ENCODE measurements at regions not wholly inside any gene's neighbourhood (a gene's known extent, or its start where the extent isn't known, plus 50 kb on each side); places are given as distances from the start of the nearest gene placed in this dataset.
"Not testable (repeated sequence)": the region's sequence is repeated elsewhere in the genome, so short reads cannot be mapped to it uniquely, and the experiment has no call there.

DNA sequence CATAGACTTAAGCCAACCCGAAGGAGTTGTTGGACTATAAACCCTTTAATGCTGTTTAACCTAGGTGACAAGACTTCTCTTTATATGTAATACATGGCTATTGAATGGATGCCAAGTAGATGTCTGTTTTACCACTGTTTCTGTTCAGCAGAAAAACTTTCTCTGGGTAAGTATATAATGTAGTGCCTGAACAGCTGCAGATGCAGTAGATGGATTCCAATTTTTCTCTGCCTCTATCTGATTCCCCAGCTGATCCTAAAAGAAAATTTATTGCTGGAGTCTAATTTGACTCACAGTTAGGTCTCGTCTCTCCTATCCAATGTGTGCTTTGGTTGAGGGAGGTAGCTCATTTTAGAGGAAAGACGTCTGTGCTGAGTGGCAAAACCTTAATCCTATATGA is 256.5 kb upstream of the CBLB start:
- DNase-seq = no peak

DNA sequence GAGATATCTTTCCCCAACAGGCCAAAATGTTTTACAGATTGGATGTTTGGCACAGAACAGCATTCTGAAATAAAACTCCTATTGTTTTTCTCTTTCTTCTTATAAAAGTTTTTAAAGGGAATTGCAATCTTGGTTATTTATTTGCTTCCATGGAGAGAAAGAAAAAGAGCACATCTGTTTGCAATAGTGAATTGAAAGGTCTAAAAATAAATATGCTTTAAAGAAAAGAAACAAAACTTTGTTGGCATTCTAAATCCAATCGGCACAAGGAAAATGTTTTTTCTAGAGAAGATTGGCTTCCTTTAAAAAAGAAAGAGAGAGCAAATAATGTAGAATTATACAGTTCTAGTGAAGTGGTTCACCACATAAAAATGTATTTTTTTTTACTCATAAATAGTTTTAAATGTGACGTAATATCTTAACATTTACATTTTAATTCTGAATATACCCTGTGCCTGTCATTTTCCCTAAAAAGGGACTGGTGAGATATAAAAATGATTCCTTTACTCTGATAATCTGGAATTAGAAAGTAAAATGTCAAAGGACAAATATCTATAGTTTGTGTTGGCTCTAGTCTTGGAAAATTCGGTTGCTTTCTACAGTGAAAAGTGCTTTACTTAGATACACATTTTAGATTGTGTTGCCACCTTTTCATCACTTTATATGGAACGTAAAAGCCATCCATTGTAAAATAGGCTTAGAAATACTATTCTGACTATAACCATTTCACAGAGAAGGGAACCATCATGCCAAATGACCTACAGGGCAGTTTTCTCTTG is 257.4 kb upstream of the CBLB start:
- no peak for DNase-seq

DNA sequence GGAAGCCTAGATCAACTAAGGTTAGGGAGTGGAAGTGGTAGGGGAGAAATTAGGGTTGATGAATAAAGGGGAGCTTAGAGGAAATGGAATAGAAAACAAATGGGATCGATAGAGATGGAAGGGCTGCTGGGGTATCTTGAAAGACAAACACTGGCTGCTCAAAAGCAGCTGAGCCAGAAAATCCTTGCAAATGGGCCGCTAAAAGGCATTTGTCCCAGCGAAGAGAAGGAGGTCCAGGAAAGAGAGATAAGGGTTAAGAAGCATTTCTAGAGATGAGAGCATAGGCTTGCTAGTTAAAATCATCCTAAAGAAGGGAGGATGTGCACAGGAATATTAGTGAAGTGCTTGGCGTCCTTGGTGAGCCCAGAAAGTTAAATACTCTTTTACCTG is 258.0 kb upstream of the CBLB start:
- DNase-seq = no peak

DNA sequence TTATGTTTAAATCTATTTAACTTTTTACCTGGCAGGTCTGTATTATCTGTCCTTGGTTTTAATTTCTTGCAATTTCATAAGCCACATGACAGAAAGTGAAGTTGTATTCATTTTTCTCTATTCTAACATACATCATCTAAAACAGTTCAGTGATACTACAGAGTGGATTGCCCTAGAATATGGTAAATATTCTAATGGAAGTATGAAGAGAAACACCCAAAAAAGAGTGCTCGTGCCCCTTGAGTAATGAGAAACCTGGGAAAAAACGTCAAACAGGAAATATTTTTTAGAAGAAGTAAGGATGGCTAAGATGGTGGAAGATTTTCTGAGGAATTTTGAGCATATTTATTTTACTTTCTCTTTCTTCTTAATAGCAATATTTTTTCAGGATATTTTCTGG is 261.1 kb upstream of the CBLB start:
- no peak for DNase-seq

DNA sequence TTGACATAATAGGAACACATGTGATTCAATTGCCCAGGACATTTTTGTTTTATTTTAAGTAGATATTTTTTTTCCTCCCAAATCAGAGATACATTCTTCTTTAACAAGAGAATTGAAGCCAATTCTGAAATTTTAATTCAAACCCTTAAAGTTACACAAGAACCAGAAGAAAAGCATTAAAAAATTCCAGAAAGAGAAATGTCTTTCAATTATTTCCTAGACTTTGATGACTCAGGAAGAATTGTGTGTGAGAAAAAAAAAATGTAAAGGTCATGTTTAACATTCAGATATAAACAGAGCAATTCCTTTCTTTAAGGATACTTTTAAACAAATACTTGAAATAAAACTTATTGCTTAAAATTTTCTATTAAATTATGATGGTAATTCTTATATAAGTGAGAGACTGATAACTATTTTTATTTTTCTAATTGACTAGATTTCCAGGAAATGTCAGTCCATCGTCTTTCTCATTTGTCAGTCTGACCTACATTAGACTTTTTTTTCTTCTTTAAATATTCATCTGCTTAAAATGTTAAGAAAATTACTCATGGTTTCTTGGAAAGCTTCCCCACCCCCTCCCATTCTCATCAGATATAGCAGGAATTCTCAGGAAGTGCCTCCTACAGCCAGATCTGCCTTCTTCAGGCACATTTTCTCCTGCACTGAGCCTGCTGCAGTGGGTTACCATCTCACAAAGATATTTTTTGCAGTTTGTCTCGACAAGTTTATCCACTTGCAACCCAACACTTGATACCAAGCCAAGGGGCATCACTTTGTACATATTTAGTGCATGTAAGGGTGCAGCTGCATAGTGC is 261.8 kb upstream of the CBLB start:
- DNase-seq = no peak

DNA sequence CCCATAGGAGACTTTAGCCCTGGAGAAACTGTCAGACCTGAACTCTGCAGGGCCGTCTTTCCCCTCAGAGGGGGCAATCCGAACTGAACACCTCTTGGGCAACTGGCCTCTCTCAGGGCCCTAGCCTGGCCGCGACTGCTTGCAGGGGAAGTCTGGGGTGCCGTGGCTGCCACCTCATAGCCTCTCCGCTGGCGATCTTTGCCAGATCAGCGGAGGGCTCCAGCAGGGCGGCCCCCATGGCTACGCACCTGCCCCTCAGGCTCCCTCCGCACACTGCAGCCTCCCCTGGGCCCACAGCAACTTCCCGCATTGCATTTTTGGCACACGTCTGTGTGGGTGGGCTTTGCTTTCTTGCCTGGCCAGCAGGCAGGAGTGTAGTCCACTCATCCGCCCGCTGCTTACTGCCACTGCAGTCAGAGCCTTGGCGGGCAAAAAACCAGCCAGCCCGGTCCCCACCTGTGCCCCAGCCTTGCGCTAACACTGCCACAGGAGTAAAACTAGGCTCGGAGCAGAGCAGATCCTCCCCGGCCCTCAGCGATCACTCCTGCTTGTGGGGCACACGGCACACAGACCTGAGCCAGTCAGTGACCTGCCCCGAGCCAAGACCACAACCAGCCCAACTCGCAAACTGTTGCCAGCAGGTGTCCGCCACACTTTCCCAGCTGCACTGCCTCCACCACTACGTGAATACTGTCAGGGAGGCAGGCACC is 266.8 kb upstream of the CBLB start:
- no peak for DNase-seq

DNA sequence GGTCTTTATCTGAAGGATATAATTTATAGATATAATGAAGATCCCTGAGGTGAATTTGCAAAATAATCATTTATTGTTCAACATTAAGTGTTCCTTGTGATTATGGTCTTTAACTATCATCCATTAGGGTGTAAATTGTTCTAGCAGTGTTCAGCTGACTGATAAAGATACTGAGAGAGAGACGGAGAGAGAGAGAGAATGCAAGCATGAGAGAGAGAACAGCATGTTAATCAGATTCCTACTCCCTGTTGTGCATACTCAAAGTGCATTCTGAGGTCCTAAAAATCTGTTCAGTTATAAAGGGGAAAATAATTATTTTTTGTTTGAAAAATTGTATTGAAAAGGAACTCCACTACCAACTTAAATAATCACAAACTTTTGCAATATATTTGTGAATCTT is 271.0 kb upstream of the CBLB start:
- DNase-seq = no peak

DNA sequence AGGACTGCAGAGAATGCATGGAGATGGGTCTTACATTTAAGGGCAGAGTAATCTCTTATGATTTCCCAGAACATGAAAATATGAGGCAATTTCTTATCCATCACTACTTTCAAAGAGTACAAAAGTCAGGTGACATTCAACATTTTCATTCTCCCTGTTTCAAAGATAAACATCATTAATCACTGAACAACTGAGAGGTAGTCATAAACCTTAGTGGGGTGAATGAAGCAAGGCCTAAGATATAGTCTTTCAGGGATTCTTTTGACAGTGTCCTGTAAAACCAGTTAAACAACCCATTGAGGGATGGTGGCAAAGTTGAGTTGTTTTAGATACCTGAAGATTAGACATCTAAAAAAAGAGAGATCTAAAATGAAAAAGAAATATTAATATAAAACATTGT is 271.6 kb upstream of the CBLB start:
- DNase-seq = no peak

DNA sequence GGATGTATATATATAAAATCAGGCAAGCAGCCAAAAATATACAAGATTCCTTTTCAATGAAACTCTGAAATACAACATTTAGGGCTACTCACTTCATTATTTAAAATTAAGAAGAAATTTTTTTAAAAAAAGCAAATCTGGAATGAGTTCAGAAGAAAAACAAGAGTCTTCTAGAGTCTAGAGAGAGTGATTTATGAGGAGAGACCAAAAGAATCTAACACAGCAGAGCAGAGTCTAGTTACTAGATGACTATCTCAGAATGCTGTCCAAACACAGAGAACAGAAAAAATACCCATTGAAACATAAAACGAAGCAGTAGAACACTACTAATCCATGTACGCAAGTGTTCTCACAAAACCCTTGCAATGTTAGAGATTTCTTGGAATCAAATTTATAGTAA is 275.2 kb upstream of the CBLB start:
- DNase-seq = no peak

DNA sequence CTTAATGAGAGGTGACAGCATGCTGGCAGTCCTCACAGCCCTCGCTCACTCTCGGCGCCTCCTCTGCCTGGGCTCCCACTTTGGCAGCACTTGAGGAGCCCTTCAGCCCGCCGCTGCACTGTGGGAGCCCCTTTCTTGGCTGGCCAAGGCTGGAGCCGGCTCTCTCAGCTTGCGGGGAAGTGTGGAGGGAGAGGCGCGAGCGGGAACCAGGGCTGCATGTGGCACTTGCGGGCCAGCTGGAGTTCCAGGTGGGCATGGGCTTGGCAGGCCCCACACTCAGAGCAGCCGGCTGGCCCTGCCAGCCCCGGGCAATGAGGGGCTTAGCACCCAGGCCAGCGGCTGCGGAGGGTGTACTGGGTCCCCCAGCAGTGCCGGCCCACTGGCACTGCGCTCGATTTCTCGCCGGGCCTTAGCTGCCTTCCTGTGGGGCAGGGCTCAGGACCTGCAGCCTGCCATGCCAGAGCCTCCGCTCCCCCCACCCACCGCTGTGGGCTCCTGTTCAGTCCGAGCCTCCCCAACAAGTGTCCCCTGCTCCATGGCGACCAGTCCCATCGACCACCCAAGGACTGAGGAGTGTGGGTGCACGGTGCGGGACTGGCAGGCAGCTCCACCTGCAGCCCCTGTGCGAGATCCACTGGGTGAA is 279.7 kb upstream of the CBLB start:
- DNase-seq = not testable (repeated sequence)

DNA sequence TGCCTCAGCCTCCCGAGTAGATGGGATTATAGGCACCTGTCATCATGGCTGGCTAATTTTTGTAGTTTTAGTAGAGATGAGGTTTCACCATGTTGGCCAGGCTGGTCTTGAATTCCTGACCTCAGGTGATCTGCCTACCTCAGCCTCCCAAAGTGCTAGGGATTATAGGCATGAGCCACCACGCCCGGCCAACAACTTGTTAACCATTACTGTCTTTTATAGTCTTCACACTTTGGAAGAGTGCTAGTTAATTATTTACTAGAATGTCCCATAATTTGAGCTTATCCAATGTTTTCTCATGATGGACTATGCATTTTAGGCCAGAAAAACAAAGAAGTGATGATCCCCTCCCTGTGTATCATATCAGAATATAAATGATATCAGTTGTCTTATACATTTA is 288.6 kb upstream of the CBLB start:
- DNase-seq = no peak

DNA sequence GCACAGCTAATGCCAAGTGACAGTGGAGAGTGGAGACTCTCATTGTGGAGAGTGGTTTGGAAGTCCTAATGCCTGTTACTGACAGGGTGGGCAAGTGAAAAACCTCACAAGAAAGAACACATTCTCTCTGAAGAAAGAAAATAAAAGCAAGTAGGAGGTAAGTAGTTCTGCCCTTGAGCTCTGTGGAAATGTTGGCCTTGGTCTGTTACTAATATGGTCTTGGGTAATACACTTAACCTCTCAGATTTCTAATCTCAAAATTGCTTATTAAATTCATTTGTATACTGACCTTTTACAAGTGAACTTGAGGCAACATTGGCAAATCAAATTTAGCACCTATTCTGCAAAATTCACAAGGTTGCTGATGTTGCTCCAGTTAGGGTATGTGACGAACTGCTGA is 291.6 kb upstream of the CBLB start:
- no peak for DNase-seq

DNA sequence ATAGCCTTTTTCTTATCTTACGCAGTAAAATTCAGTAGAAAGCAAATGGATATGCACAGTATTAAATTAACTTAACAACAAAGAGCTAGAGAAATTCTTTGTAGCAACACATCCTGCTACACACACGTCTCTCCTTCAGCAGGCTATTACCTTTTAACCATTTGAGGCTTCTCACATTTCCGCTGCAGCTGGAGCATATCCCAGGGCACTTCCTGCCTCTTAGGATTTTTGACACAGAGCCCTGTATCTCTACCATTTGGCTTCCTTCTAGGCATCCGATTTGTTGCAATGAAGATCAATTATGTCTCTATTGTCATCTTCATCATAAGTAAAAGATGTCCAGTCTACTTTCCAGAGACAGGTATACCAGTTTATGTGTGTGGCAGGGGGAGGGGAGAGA is 292.4 kb upstream of the CBLB start:
- DNase-seq = no peak

DNA sequence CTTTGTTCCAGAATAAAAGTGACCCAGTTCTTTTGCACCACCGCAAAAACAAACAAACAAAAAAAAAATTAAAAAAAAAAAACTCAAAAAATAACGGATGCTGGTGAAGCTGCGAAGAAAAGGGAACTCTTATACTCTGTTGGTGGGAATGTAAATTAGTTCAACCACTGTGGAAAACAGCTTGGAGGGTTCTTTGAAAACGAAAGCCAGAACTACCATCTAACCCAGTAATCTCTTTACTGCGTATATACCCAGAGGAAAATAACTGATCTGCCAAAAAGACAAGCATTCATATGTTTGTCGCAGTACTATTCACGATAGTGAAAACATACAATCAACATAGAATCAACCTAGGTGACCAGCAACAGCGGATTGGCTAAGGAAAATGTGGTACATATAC is 298.9 kb upstream of the CBLB start:
- DNase-seq = no peak

DNA sequence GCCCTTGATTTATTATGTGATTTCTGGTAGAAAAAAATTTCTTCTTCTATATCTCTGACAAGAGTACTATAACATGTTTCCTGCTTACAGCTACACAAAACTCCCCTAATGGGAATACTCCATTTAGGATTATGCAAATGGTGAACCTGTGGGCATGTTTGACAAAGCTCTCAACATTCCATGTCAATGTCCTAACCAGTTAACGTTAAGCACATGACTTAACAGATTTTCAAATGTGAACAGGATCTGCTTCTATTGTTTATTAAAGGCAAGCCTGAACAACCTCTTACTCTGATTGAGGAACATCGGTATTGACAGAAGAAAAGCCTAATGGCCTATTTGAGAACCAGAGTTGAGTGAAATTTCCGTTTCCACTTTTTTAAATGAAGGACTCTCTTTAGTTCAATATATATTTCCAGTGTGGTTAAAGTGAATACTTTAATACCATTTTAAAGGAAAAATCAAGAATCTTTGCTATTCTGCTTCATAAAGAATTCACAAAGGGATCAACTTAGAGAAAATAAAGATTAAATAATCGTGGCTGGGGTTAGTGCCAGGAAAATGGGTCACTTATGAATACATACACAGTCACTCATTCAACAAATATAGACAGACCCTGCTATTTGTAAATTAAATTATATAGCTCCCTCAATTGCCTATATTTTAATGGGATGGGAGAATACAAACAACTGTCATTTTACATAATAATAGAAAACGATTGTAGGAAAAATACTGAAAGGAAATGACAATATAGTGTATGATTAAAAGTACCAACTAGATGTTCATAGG is 300.3 kb upstream of the CBLB start:
- DNase-seq = no peak

DNA sequence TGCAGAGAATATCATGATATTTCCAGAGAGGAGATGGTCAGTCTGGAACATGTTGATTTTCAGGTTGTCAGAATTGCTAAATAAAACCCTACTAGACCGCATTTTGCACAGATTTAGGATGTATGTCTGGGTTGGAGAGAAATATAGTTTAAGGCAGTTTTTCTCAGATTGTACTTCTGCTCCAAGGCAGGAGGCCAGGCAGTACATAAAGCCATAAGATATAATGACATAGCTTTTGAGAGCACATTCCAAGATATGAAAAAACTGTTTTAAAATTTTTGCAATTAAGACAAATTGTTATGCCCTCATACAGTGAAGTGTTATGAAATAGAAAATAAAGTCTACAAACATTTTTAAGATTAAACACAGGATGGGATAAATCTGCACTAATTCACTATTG is 301.8 kb upstream of the CBLB start:
- DNase-seq = no peak

DNA sequence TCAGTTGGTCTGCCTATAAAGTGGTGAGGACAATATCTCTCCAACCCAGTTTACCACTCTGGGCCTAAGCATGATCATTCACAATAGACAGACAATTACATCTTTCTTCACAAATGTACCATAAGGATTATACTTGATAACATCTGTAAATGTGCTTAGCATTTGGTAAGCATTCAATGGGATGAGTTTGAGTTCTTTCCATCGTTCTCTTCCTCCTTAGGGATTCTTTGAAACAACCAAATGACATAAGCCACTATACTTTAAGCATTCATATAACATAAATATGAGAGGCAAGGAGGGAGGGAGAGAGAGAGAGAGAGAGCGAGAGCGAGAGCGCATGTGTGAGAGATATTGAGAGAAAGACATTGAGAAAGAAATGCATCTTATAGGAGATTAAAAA is 303.3 kb upstream of the CBLB start:
- DNase-seq = no peak

DNA sequence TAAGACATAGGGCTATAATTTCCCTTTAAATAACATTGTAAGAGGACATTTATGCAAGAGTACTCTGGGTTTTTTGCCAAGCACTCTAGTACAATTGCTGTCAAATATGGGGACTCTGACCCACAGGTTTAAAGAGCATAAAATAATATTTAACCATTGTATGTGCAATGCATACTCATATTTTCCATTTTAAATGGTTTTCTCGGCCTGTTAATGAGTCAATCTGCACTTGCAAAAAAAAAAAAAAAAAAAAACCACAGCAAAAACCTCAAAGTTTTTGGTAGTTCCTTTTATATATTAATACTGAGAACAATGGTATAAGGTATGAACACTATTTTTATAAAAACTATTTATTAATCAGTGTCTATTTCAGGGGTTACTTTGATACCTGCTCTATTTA is 304.0 kb upstream of the CBLB start:
- DNase-seq = no peak

DNA sequence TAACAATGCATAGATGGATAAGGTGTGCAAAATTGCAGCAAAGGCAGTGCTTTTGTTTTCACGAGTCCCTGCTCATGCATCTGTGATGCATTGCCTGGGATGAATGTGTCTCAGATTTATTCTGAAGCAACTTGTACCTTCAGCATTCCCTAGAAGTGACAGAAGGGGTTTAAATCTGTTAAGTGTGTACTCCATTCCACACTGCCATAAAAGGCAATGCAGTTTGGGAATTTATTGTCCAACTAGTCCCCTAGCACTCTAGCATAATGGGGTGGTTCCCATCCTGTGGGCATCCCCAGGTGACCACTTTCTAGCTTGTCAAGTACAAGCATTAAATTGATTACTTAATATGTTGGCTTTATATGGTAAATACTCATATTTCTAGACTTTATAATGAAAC is 306.5 kb upstream of the CBLB start:
- DNase-seq = no peak

DNA sequence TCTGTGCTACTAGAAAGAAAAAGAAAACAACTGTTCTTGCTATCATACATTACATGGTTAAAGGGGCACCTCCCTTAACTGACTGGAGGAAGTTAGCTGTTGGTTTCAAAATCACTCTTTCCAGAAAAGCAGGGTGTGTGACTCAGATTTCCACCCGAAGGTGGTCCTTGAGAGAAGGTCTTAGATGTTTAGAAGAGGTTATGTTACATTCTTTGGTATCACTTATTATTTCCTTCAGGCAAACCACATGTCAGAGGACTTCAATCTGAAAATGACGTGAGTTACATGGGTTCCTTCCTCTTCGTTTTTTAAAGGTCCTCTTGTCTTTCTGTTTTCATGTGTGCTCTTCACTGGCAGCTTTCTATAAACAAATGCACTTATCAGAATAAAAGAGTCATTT is 307.9 kb upstream of the CBLB start:
- peak; percentile 51 for DNase-seq

DNA sequence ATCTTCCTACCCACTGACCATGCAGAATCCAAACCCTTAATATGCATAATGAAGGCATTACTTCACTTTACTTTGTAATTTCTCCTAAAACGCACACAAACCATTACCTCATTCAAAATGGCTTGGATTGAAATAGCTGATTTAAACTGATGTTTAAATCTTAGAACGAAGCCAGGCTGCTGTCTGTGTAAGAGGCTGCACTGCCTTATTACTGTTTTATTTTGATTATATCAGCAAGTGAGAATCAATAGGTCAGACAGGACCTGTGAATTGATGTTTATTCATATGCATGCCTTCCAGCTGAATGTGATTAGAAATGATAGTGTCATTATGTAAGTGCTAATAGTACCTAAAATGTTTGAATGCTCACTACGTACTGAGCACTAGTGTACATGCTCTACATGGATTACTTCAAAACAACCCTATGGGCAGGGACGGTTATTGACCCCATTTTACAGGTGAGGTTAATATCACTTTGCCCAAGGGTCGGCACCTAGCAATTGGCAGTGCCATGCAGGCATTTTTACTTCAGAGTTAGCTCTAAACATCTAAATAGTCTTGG is 314.2 kb upstream of the CBLB start:
- no peak for DNase-seq

DNA sequence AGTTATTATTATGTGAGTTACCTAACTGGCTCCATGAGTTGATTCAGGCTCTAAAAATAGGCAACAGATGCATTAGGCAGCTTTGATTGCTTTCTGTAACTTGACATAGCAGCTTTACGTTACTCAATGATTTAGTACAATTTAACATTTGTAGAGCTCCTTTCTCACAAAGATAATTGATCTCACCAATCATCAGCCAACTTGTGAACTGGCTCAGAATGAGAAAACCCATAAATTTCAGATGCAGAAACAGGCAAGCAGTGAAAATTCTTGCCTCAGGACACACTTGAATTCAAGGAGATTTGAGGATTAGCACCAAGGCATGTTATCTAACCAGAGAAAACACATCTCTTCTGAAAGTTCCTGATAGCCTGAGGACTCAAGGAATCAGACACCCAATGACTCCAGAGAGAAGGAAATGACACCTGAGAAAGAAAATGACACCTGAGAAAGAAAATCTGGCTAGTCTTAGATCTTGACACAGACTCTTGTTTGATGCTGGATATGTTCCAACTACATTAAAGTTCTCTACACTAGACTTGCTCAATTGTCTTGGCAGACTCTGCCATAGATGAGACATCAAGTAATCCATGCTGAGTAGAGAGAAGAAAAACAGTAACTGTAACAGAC is 315.1 kb upstream of the CBLB start:
- DNase-seq = no peak

All from activated CD8-positive, alpha-beta memory T cell treated with anti-CD3 and anti-CD28 coated beads, Interleukin-2, amount 50 U/mL, for 4 hours (primary cell).